ENCODE measurements at regions not wholly inside any gene's neighbourhood (a gene's known extent, or its start where the extent isn't known, plus 50 kb on each side); places are given as distances from the start of the nearest gene placed in this dataset.

GRCh38 chr14:86363047-86363446 lies 833.1 kb downstream of the FLRT2 start:
- Histone ChIP-seq H3K9me2 (replicated peaks; ENCODE audit: insufficient read depth, low read length) (no peaks in the 10 kb centered on the region), H3K36me3 (replicated peaks; ENCODE audit: insufficient read depth, low read length) (no peaks in the 10 kb centered on the region), H2AFZ (ENCODE audit: low read length) (no peak overlapping the region), H3K27me3 (replicated peaks; ENCODE audit: insufficient read depth, low read length) (no peaks in the 10 kb centered on the region), H3K9ac (ENCODE audit: low read length) (no peak overlapping the region), H4K20me1 (ENCODE audit: insufficient read depth, low read length) (no peaks in the 10 kb centered on the region), H3K9me3 (replicated peaks; ENCODE audit: insufficient read depth, low read length) (no peaks in the 10 kb centered on the region), H3K4me3 (ENCODE audit: low read length) (no peak overlapping the region), H3K4me2 (ENCODE audit: low read depth, low read length) (no peak overlapping the region), H3K79me2 (ENCODE audit: low read length) (no peaks in the 10 kb centered on the region), H3F3A (ENCODE audit: insufficient read depth, low read length) (no peaks in the 10 kb centered on the region), H3K4me1 (ENCODE audit: low read length) (no peaks in the 10 kb centered on the region), H3K27ac (ENCODE audit: low read length) (no peak overlapping the region)
- TF ChIP-seq EZH2phosphoT487 (IDR thresholded peaks at IDR 0.05; ENCODE audit: low read length) (no peak), CTCF (IDR thresholded peaks at IDR 0.05; ENCODE audit: low read length) (no peak), EZH2 (optimal IDR thresholded peaks at IDR 0.05; ENCODE audit: low read depth, low read length) (no peak)
- DNase-seq = peak; percentile 7

- H3K9ac ChIP-seq (ENCODE audit: low read length) = no peak overlapping the region
- no peak overlapping the region for H2AFZ ChIP-seq (ENCODE audit: low read length)
- no peaks in the 10 kb centered on the region for H3F3A ChIP-seq (ENCODE audit: insufficient read depth, low read length)
- H3K27ac ChIP-seq (ENCODE audit: low read length) = no peak overlapping the region
- TF ChIP-seq CTCF (IDR thresholded peaks at IDR 0.05; ENCODE audit: low read length) = no peak
- TF ChIP-seq EZH2 (optimal IDR thresholded peaks at IDR 0.05; ENCODE audit: low read depth, low read length) = no peak
- no peak for TF ChIP-seq EZH2phosphoT487 (IDR thresholded peaks at IDR 0.05; ENCODE audit: low read length)
- H3K9me3 ChIP-seq (replicated peaks; ENCODE audit: insufficient read depth, low read length) = no peaks in the 10 kb centered on the region
- H4K20me1 ChIP-seq (ENCODE audit: insufficient read depth, low read length) = no peaks in the 10 kb centered on the region
- H3K9me2 ChIP-seq (replicated peaks; ENCODE audit: insufficient read depth, low read length) = no peaks in the 10 kb centered on the region
- H3K27me3 ChIP-seq (replicated peaks; ENCODE audit: insufficient read depth, low read length) = no peaks in the 10 kb centered on the region
- no peak for DNase-seq
- H3K4me2 ChIP-seq (ENCODE audit: low read depth, low read length) = no peak overlapping the region
- no peaks in the 10 kb centered on the region for H3K79me2 ChIP-seq (ENCODE audit: low read length)
- H3K4me3 ChIP-seq (ENCODE audit: low read length) = no peak overlapping the region
- no peaks in the 10 kb centered on the region for H3K36me3 ChIP-seq (replicated peaks; ENCODE audit: insufficient read depth, low read length)
- no peaks in the 10 kb centered on the region for H3K4me1 ChIP-seq (ENCODE audit: low read length)
Measured at GRCh38 chr14:86357876-86358275, 827.9 kb downstream of the FLRT2 start.

GRCh38 chr14:86357119-86357518 lies 827.2 kb downstream of the FLRT2 start:
- H3K27ac ChIP-seq (ENCODE audit: low read length) = no peak overlapping the region
- DNase-seq = no peak

More at GRCh38 chr14:86357119-86357518, 827.2 kb downstream of the FLRT2 start:
- no peak for TF ChIP-seq EZH2phosphoT487 (IDR thresholded peaks at IDR 0.05; ENCODE audit: low read length)
- TF ChIP-seq CTCF (IDR thresholded peaks at IDR 0.05; ENCODE audit: low read length) = no peak
- Histone ChIP-seq H3K9ac (ENCODE audit: low read length) (no peak overlapping the region), H3K27me3 (replicated peaks; ENCODE audit: insufficient read depth, low read length) (no peaks in the 10 kb centered on the region), H3K4me1 (ENCODE audit: low read length) (no peaks in the 10 kb centered on the region), H2AFZ (ENCODE audit: low read length) (no peak overlapping the region), H3K4me3 (ENCODE audit: low read length) (no peak overlapping the region), H3K4me2 (ENCODE audit: low read depth, low read length) (no peak overlapping the region), H4K20me1 (ENCODE audit: insufficient read depth, low read length) (no peaks in the 10 kb centered on the region), H3F3A (ENCODE audit: insufficient read depth, low read length) (no peaks in the 10 kb centered on the region), H3K79me2 (ENCODE audit: low read length) (no peaks in the 10 kb centered on the region), H3K36me3 (replicated peaks; ENCODE audit: insufficient read depth, low read length) (no peaks in the 10 kb centered on the region), H3K9me2 (replicated peaks; ENCODE audit: insufficient read depth, low read length) (no peaks in the 10 kb centered on the region), H3K9me3 (replicated peaks; ENCODE audit: insufficient read depth, low read length) (no peaks in the 10 kb centered on the region)
